ENCODE measurements at regions not wholly inside any gene's neighbourhood (a gene's known extent, or its start where the extent isn't known, plus 50 kb on each side); places are given as distances from the start of the nearest gene placed in this dataset.

DNA sequence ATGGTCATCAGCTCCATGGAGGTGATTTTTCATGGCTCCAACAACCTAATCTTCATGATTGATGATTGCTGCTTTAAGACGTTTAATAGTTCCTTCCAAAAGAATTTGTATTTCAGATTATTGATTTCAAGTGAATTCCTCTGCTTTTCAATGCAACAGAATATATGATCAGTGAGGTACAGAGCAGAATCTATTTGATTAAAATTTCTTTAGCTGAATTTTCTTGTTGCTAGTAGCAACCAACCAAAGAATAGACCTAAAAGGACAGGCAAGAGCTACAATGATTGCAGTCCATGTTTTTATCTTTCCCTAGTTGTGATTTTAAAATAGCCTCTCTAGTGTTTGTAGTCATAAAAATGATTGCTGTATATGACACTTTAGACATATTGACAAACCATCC lies 76.8 kb upstream of the SCEL start:
- H3K4me1 ChIP-seq (ENCODE audit: control insufficient read depth in 1 of 2, insufficient read depth in 2 of 2, low read length in 2 of 2), result peaks cover 35 to 53% of the 10 kb centered on the region in 2 donors
- H3K9me3 Mint-ChIP-seq, result peaks cover 0 to 6% (median 1%) of the 10 kb centered on the region in 7 donors
- no peak overlapping the region for H3K27ac Mint-ChIP-seq
- H3K9ac ChIP-seq (ENCODE audit: insufficient read depth, low read length, poor library complexity, severe bottlenecking), result no peak overlapping the region
- no peak overlapping the region for H3K27ac ChIP-seq (ENCODE audit: low read depth in 1 of 2, low read length in 2 of 2)
- H3K4me2 ChIP-seq (replicated peaks; ENCODE audit: extremely low read depth, low read length, poor library complexity, severe bottlenecking), result no peak overlapping the region
- TF ChIP-seq CTCF (IDR thresholded peaks at IDR 0.05), result no peak
- no peak overlapping the region for H3K4me3 Mint-ChIP-seq
- no peaks in the 10 kb centered on the region for H3K27me3 Mint-ChIP-seq (ENCODE audit: low read depth in 3 of 3)
- no peaks in the 10 kb centered on the region for H3K27me3 ChIP-seq (ENCODE audit: control insufficient read depth in 2 of 2, insufficient read depth in 2 of 2, low read length in 2 of 2)
- WGBS (ENCODE audit: insufficient coverage), result no CpG with 5 or more reads among the region's 1 CpG
- H3K79me2 ChIP-seq (ENCODE audit: insufficient read depth, low read length), result no peaks in the 10 kb centered on the region
- H3K4me1 Mint-ChIP-seq, result peaks cover 60% of the 10 kb centered on the region
- no peak for DNase-seq
- intact Hi-C loops (cut with micrococcal nuclease), result no loop called here
- no peak overlapping the region for H3K4me3 ChIP-seq (replicated peaks in 1 of 3; ENCODE audit: low read depth in 2 of 3, low read length in 3 of 3)
- no peaks in the 10 kb centered on the region for H3K9me3 ChIP-seq (replicated peaks in 1 of 2; ENCODE audit: control insufficient read depth in 1 of 2, insufficient read depth in 1 of 2, low read length in 2 of 2)
- H3K36me3 Mint-ChIP-seq, result no peaks in the 10 kb centered on the region
- no peaks in the 10 kb centered on the region for H4K20me1 ChIP-seq (ENCODE audit: insufficient read depth, low read length)
- no peak overlapping the region for H2AFZ ChIP-seq (ENCODE audit: insufficient read depth, low read depth, low read length, poor library complexity, severe bottlenecking)
- no peaks in the 10 kb centered on the region for H3K36me3 ChIP-seq (replicated peaks in 1 of 2; ENCODE audit: control insufficient read depth in 1 of 2, insufficient read depth in 2 of 2, low read length in 2 of 2)

DNA sequence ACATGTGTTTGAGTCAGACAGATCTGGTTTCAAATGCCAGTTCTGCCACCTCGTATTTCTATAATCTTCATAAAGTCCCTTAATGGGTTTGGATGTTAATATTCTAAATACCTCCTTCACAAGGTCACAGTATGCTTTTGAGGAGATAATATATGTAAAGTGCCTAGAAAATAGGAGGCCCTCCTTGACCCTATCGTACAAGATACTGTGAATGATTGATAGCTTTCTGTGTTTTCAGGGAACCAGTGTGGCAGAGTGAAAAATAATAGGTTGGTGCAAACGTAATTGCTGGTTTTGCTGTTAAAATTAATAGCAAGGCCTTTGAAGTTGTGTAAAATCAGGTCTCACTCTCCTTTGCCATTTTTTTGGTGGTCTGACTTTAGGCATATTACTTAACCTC lies 77.5 kb upstream of the SCEL start:
- Histone ChIP-seq H2AFZ (ENCODE audit: insufficient read depth, low read depth, low read length, poor library complexity, severe bottlenecking) (peak overlapping the region; percentile 24), H3K9me3 (replicated peaks in 1 of 2; ENCODE audit: control insufficient read depth in 1 of 2, insufficient read depth in 1 of 2, low read length in 2 of 2) (no peaks in the 10 kb centered on the region), H3K4me2 (replicated peaks; ENCODE audit: extremely low read depth, low read length, poor library complexity, severe bottlenecking) (no peak overlapping the region), H3K9ac (ENCODE audit: insufficient read depth, low read length, poor library complexity, severe bottlenecking) (no peak overlapping the region), H3K4me3 (replicated peaks in 1 of 3; ENCODE audit: low read depth in 2 of 3, low read length in 3 of 3) (no peak overlapping the region), H3K79me2 (ENCODE audit: insufficient read depth, low read length) (no peaks in the 10 kb centered on the region), H4K20me1 (ENCODE audit: insufficient read depth, low read length) (no peaks in the 10 kb centered on the region), H3K4me1 (ENCODE audit: control insufficient read depth in 1 of 2, insufficient read depth in 2 of 2, low read length in 2 of 2) (peaks cover 35 to 53% of the 10 kb centered on the region in 2 donors), H3K27ac (ENCODE audit: low read depth in 1 of 2, low read length in 2 of 2) (no peak overlapping the region), H3K36me3 (replicated peaks in 1 of 2; ENCODE audit: control insufficient read depth in 1 of 2, insufficient read depth in 2 of 2, low read length in 2 of 2) (no peaks in the 10 kb centered on the region), H3K27me3 (ENCODE audit: control insufficient read depth in 2 of 2, insufficient read depth in 2 of 2, low read length in 2 of 2) (no peaks in the 10 kb centered on the region)
- H3K27ac Mint-ChIP-seq, result no peak overlapping the region
- H3K36me3 Mint-ChIP-seq, result no peaks in the 10 kb centered on the region
- DNase-seq, result no peak
- H3K4me1 Mint-ChIP-seq, result peaks cover 60% of the 10 kb centered on the region
- no peak overlapping the region for H3K4me3 Mint-ChIP-seq
- no peak for TF ChIP-seq CTCF (IDR thresholded peaks at IDR 0.05)
- WGBS (ENCODE audit: insufficient coverage), result 67% methylated on average over 2 of the region's 3 CpGs
- intact Hi-C loops (cut with micrococcal nuclease), result no loop called here
- H3K27me3 Mint-ChIP-seq (ENCODE audit: low read depth in 3 of 3), result no peaks in the 10 kb centered on the region
- H3K9me3 Mint-ChIP-seq, result peaks cover 0 to 6% (median 1%) of the 10 kb centered on the region in 7 donors

All from CD14-positive monocyte (primary cell).